T47D (cell line): ENCODE measurements at regions not wholly inside any gene's neighbourhood (a gene's known extent, or its start where the extent isn't known, plus 50 kb on each side); places are given as distances from the start of the nearest gene placed in this dataset.
"Not testable (repeated sequence)": the region's sequence is repeated elsewhere in the genome, so short reads cannot be mapped to it uniquely, and the experiment has no call there.

Experiments used
- DNase-seq, 2 experiments: peaks; one replicate each; pipeline versions ENCODE4 v3.0.0 to v3.0.0-alpha.2; 2011 to 2012; ENCODE audit warnings: low read depth in 1 of 2, low spot score in 1 of 2
- JUND ChIP-seq: IDR thresholded peaks from 2 replicates; pipeline ENCODE4 v1.6.1; 2012; ENCODE audit warnings: low read depth
- in situ Hi-C: cut with HindIII; loops from 2 replicates; pipeline ENCODE4 v1.10.0; 2016; ENCODE audit warnings: low sequenced_read_pairs, low pct_unique_long_range_greater_than_20kb

DNA sequence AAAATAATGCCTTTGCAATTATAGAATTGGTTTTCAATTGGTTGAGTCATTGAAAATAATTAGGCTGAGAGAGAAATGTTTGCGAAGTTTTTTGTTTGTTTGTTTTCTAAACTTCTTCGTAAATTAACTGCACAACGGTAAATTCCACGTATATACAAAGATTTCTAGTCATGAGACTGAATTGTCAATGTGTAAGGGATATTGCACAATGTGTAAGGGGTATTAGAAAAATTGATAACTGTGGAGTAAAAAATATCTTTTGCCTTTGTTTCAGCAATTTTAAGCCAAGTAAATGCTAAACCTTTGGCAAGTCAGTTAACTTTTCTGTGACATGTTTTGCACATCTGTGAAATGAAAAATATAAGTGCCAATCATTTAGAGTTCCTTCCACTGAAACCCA lies 606.0 kb downstream of the TMEM182 start:
- DNase-seq = no peak
- in situ Hi-C loops = no loop called here
- no peak for TF ChIP-seq JUND

DNA sequence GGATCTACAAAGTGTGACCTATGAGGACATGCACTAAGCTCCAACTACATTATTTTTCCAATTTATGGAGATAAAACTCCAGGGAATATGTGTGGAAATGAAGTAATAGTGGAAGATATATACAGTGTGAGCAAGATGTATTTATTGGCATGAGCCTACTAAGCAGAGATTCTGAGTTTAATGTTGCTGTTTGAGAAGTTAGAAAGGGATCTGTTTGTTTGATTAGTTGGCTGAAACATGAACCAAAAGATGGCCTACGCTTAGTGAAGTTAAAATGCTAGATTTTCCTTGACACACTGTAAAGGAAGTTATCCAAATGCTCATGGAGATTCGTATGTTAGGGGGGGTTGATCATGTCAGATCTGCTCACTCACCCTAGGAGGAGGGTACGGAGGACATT lies 621.7 kb downstream of the TMEM182 start:
- no peak for TF ChIP-seq JUND
- no peak for DNase-seq
- in situ Hi-C loops = no loop called here

GRCh38 chr2:103386872-103387271 lies 625.0 kb downstream of the TMEM182 start:
- peak in 1 of 2 experiments; percentile 89 for DNase-seq
- in situ Hi-C loops = no loop called here
- TF ChIP-seq JUND = peak; percentile 65; the same call in 1 of the 2 replicates

DNA sequence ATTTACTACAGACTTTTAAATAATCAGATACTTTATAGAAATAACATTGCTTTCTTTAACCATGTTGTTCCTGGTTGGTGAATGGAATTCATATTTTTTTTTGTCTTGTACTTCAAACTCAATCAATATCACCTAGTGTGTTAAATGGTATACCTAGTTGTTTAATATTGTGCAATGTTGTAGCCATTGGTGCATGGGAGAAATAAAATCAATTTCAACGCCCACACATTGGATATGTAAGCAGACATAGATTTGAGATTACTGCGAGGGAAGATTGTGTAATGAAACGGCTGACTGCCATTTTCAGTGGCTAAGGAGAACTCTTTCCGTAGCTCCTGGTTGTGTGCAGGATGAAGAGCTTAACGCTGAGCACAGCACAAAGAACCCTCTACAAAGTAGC lies 626.1 kb downstream of the TMEM182 start:
- TF ChIP-seq JUND = no peak
- no peak for DNase-seq
- in situ Hi-C loops = no loop called here

- in situ Hi-C loops = no loop called here
- no peak for DNase-seq
- TF ChIP-seq JUND = no peak
Observed at GRCh38 chr2:103396152-103396551, 634.3 kb downstream of the TMEM182 start.

GRCh38 chr2:103401621-103402020 lies 639.8 kb downstream of the TMEM182 start:
- TF ChIP-seq JUND = no peak
- in situ Hi-C loops = no loop called here
- DNase-seq = no peak

GRCh38 chr2:103402336-103402735 lies 640.5 kb downstream of the TMEM182 start:
- in situ Hi-C loops = no loop called here
- TF ChIP-seq JUND = no peak

DNA sequence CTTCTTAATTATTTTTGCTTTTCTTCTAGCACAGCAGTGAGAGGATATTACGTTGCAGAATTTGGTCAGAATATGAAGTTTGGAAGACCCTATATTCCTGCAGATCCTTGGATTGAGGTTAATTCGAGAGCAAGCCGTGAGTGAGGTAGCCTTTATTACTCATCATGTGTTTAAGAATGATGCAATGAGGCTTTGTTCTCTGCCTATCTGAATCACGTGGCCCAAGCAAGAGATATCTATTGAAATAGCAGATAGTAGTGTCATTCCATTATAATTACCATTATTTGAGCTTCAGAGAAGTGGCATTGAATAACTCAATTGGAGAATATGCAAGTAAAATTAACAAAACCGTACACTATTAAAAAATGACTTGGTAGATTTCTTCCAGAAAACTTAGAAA lies 641.1 kb downstream of the TMEM182 start:
- no peak for DNase-seq
- TF ChIP-seq JUND = no peak
- in situ Hi-C loops = no loop called here

More at GRCh38 chr2:103402336-103402735, 640.5 kb downstream of the TMEM182 start:
- DNase-seq = no peak

- in situ Hi-C loops, DNase-seq: not testable (repeated sequence)
Observed at GRCh38 chr2:103403388-103403787, 641.6 kb downstream of the TMEM182 start.

- DNase-seq = no peak
- in situ Hi-C loops = no loop called here
- no peak for TF ChIP-seq JUND
Observed at GRCh38 chr2:103410221-103410620, 648.4 kb downstream of the TMEM182 start.

DNA sequence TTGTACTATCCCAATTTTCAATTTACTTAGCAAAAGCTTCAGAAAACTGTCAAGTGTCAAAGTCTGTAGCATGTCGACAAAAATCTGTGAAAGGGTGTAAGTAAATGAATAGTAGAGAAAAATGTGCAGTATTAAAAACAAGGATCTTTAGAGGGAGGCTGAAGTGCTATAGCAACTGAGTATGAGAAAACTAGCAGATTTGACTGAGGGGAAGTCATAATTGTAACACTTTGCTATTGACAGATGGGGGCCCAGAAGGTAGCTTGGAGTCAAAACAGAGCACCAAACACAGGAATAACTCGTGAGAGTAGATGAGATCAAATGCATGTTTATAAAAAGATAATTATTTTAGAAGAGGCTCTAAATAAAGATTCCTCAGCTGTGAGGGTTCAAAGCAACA lies 657.7 kb downstream of the TMEM182 start:
- in situ Hi-C loops = no loop called here
- no peak for DNase-seq
- TF ChIP-seq JUND = no peak

DNA sequence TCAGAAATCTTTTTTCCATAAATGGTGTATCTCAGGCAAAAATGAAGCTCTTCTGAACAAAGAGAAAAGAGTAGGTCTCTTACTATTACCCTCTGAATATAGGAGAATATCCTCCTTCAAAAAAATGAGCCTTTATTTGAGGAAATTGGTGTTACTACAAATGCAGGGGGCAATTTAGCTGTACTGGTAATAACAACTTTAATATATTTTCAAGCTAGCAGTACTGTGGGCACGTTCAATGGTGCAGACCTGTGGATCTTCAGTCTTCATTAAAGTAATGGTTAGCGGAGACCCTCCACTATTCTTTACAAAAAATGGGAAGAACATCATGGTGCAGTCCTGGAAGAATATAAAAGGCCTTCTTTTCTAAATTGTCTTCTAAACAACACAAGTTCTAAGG lies 661.3 kb downstream of the TMEM182 start:
- no peak for TF ChIP-seq JUND
- in situ Hi-C loops = no loop called here

DNA sequence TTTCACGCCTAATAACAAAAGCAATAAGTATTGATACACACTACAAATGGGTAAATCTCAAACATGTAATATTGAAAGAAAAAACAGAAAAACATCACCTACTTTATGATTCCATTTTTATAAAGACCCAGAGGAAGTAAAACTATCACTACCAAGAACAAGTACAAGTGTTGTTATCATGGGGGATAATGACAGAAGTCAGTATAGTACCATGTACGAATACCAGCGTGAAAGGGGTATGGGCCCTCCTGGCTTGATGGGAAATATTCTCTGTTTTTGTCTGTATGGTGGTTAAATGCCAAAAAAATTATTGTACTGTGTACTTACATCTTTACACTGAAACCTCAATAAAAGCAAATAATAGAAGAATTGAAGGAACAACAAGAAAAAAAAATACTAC lies 665.7 kb downstream of the TMEM182 start:
- in situ Hi-C loops = no loop called here
- DNase-seq = no peak
- TF ChIP-seq JUND = no peak

More for the DNA sequence above, 661.3 kb downstream of the TMEM182 start:
- no peak for DNase-seq

DNA sequence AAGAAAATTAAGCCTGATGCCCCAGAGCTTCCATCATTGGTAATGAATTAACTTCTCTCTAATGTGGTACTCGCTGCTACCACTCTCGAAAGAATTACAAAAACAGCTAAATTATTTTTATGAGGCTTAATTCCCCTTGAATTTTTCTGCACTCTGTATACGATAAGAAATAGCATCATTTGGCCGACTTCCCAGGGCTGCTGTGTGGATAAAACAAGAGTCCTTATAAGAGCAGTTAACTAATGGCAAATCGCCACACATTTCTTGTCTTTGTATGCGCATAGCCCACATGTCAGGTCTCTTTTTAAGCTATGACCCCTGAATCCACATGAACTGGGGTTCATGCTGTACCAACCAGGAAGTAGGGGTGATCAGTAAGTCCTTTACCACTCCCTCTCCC lies 668.4 kb downstream of the TMEM182 start:
- TF ChIP-seq JUND = no peak
- in situ Hi-C loops = no loop called here

More for the DNA sequence above, 668.4 kb downstream of the TMEM182 start:
- no peak for DNase-seq
